T-helper 1 cell treated with Interleukin-12 subunit alpha and Interleukin-12 subunit beta and Interleukin-4 antibody, amounts not matched to agents 30 μg/mL and 1 μg/mL, for 36 hours (primary cell): ENCODE measurements at regions not wholly inside any gene's neighbourhood (a gene's known extent, or its start where the extent isn't known, plus 50 kb on each side); places are given as distances from the start of the nearest gene placed in this dataset.

Experiments used
- H3K27ac Mint-ChIP-seq: one replicate; pipeline ENCODE4 v1.8.0; 2021; ENCODE audit warnings: mild to moderate bottlenecking, mixed read lengths
- H3K27me3 Mint-ChIP-seq: one replicate; pipeline ENCODE4 v1.8.0; 2021; ENCODE audit warnings: low read depth, mixed read lengths
- H3K36me3 Mint-ChIP-seq: one replicate; pipeline ENCODE4 v1.8.0; 2021; ENCODE audit warnings: low read depth, mixed read lengths
- H3K4me1 Mint-ChIP-seq: one replicate; pipeline ENCODE4 v1.8.0; 2021; ENCODE audit warnings: low read depth, mixed read lengths
- H3K4me3 Mint-ChIP-seq: one replicate; pipeline ENCODE4 v1.8.0; 2021; ENCODE audit warnings: mild to moderate bottlenecking, moderate library complexity, mixed read lengths
- H3K9me3 Mint-ChIP-seq: one replicate; pipeline ENCODE4 v1.8.0; 2021; ENCODE audit warnings: mixed read lengths

DNA sequence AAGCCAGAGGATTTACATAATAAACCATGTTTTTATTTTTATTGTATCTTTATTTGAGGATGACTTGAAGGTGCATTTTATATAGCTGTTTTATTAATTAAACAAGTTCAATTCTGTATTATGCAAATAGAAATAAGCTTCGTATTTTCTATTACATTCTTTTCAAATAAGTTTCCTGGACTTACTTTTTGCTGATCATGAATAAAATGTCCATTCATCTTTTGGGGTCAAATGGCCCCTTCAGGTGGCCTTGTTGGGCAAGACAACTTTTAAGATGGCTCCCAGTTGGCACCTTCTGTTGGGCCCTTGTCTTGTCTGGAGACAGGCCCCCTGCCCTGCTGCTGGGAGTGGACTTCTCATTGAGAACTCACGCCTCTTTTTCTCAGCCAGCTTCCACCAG is 654.6 kb upstream of the NOX3 start:
- Mint-ChIP-seq H3K4me1 (no peaks in the 10 kb centered on the region), H3K27ac (no peak overlapping the region), H3K9me3 (no peaks in the 10 kb centered on the region), H3K27me3 (no peaks in the 10 kb centered on the region), H3K4me3 (no peak overlapping the region), H3K36me3 (no peaks in the 10 kb centered on the region)

DNA sequence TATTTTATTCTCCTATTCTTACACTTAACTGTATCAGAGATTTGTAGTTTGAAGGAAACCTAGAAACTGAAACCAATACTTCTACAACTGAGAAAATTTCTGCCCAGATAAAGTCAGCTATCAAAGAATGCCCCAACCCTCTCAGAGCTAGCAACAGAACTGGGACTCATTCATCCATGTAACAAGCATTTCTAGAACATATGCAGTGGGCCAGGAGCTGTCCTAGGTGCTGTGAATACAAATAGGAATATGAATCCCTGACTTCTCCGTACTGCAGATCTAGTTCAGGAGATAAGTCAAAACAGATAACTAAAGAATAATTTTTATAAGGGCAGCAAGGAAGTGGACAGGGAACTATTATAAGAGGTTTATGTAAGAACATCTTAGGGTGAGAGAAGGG is 654.1 kb upstream of the NOX3 start:
- H3K27me3 Mint-ChIP-seq = no peaks in the 10 kb centered on the region
- no peak overlapping the region for H3K4me3 Mint-ChIP-seq
- H3K27ac Mint-ChIP-seq = no peak overlapping the region
- H3K9me3 Mint-ChIP-seq = no peaks in the 10 kb centered on the region
- no peaks in the 10 kb centered on the region for H3K4me1 Mint-ChIP-seq
- no peaks in the 10 kb centered on the region for H3K36me3 Mint-ChIP-seq

GRCh38 chr6:156107624-156108101 is 652.0 kb upstream of the NOX3 start:
- Mint-ChIP-seq H3K27ac (no peak overlapping the region), H3K36me3 (no peaks in the 10 kb centered on the region), H3K4me3 (no peak overlapping the region), H3K27me3 (no peaks in the 10 kb centered on the region), H3K9me3 (no peaks in the 10 kb centered on the region), H3K4me1 (no peaks in the 10 kb centered on the region)

DNA sequence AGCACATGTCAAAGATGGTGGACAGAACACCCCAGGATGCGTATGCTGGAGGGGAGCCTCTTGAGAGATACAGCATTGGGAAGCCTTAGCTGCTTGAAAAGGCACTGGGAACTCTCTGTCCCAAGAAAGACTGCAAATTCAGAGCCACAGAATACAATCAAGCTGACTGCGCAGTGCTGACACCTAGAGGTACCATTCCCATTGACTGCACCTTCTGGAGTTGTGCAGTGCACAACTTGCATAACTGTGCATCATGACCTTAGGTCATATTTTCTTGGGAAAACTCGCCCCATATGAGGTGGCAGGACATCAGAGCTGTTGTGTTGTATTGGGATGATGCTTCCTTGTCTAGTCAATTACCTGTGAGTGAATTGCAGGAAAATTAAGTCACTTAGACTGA is 646.5 kb upstream of the NOX3 start:
- H3K4me1 Mint-ChIP-seq = no peaks in the 10 kb centered on the region
- H3K9me3 Mint-ChIP-seq = peaks cover 13% of the 10 kb centered on the region
- no peaks in the 10 kb centered on the region for H3K36me3 Mint-ChIP-seq
- no peak overlapping the region for H3K4me3 Mint-ChIP-seq
- no peaks in the 10 kb centered on the region for H3K27me3 Mint-ChIP-seq
- no peak overlapping the region for H3K27ac Mint-ChIP-seq

- H3K4me3 Mint-ChIP-seq = no peak overlapping the region
- H3K27ac Mint-ChIP-seq = no peak overlapping the region
- peaks cover 13% of the 10 kb centered on the region for H3K9me3 Mint-ChIP-seq
- no peaks in the 10 kb centered on the region for H3K4me1 Mint-ChIP-seq
- no peaks in the 10 kb centered on the region for H3K36me3 Mint-ChIP-seq
- no peaks in the 10 kb centered on the region for H3K27me3 Mint-ChIP-seq
Measured at GRCh38 chr6:156098839-156099238, 643.2 kb upstream of the NOX3 start.

GRCh38 chr6:156087487-156087886 is 631.8 kb upstream of the NOX3 start:
- Mint-ChIP-seq H3K4me1 (no peaks in the 10 kb centered on the region), H3K4me3 (no peak overlapping the region), H3K27me3 (no peaks in the 10 kb centered on the region), H3K9me3 (peaks cover 30% of the 10 kb centered on the region), H3K27ac (no peak overlapping the region), H3K36me3 (no peaks in the 10 kb centered on the region)

DNA sequence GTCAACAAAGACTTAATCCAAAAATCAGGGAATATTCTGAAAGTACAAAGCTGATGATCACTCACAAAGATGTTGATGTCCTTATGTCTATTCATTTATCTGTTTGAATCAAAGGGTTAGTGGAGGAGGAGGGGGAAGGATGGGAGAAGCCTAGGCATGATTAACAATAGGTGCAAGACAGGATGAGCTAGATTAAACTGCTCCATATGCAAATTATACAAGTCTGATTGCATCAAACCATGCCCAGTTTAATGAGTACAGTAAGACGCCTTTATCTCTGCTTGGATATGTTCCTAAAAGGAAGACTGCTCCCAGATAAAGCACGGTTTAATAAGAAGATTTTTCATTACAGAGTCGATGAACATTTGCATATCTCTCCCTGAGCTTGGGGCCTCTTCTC is 626.4 kb upstream of the NOX3 start:
- Mint-ChIP-seq H3K4me1 (no peaks in the 10 kb centered on the region), H3K27me3 (no peaks in the 10 kb centered on the region), H3K9me3 (peaks cover 3% of the 10 kb centered on the region), H3K27ac (no peak overlapping the region), H3K4me3 (no peak overlapping the region), H3K36me3 (no peaks in the 10 kb centered on the region)

GRCh38 chr6:156080371-156080770 is 624.7 kb upstream of the NOX3 start:
- Mint-ChIP-seq H3K36me3 (no peaks in the 10 kb centered on the region), H3K4me1 (no peaks in the 10 kb centered on the region), H3K27me3 (no peaks in the 10 kb centered on the region), H3K9me3 (no peaks in the 10 kb centered on the region), H3K4me3 (no peak overlapping the region), H3K27ac (no peak overlapping the region)

GRCh38 chr6:156068881-156069280 is 613.2 kb upstream of the NOX3 start:
- Mint-ChIP-seq H3K4me3 (no peak overlapping the region), H3K9me3 (no peaks in the 10 kb centered on the region), H3K36me3 (no peaks in the 10 kb centered on the region), H3K27ac (no peak overlapping the region), H3K27me3 (no peaks in the 10 kb centered on the region), H3K4me1 (no peaks in the 10 kb centered on the region)

- H3K4me1 Mint-ChIP-seq = no peaks in the 10 kb centered on the region
- H3K36me3 Mint-ChIP-seq = no peaks in the 10 kb centered on the region
- no peaks in the 10 kb centered on the region for H3K9me3 Mint-ChIP-seq
- H3K27ac Mint-ChIP-seq = no peak overlapping the region
- no peaks in the 10 kb centered on the region for H3K27me3 Mint-ChIP-seq
- no peak overlapping the region for H3K4me3 Mint-ChIP-seq
Measured at GRCh38 chr6:156065849-156066248, 610.2 kb upstream of the NOX3 start.

DNA sequence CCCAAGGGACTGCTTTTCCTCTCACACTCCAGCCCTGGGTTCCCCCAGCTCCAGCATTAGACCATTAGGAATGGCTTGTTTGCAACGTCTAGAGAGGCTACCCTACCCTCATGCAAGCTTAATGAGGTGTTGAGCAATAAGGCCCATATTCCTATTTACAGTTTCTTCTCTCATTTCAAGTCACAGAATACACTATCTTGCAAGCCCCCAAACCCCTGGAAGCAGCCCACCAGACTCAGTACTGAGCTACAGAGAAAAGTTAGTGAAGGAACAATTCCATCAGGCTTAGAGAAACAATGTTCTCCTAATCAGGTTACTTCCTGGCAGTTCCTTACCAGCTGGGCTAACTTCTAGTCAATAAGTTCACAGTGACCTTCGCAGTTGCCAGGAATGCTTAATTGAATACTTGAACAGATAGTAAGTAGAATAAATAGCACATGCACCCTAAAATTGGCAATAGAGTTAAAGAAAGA is 606.5 kb upstream of the NOX3 start:
- H3K27me3 Mint-ChIP-seq = no peaks in the 10 kb centered on the region
- H3K4me3 Mint-ChIP-seq = no peak overlapping the region
- H3K36me3 Mint-ChIP-seq = no peaks in the 10 kb centered on the region
- H3K9me3 Mint-ChIP-seq = peaks cover 7% of the 10 kb centered on the region
- no peaks in the 10 kb centered on the region for H3K4me1 Mint-ChIP-seq
- no peak overlapping the region for H3K27ac Mint-ChIP-seq

DNA sequence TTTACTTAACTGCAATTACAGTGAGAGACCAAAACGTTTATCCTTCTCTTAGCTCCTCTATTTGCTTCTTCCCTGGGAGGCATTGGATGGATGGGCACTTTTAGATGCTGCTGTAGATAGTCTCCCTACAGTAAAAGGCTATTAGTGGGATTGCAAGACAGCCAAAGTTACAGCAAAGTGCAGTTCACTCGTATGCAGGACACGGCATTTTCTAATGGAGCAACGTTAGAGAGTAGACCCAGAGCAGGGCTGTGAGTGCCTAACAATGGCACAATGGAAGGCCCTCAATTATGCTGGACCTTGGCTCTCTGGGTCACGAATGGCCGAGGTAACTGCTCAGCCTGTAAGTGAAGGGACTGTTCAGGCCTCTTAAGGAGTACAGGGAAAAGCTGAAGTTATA is 605.8 kb upstream of the NOX3 start:
- Mint-ChIP-seq H3K4me3 (no peak overlapping the region), H3K27me3 (no peaks in the 10 kb centered on the region), H3K4me1 (no peaks in the 10 kb centered on the region), H3K36me3 (no peaks in the 10 kb centered on the region), H3K9me3 (peaks cover 12% of the 10 kb centered on the region), H3K27ac (no peak overlapping the region)

- H3K27me3 Mint-ChIP-seq = no peaks in the 10 kb centered on the region
- no peaks in the 10 kb centered on the region for H3K36me3 Mint-ChIP-seq
- H3K9me3 Mint-ChIP-seq = peaks cover 12% of the 10 kb centered on the region
- no peak overlapping the region for H3K27ac Mint-ChIP-seq
- no peak overlapping the region for H3K4me3 Mint-ChIP-seq
- H3K4me1 Mint-ChIP-seq = no peaks in the 10 kb centered on the region
Measured at GRCh38 chr6:156060013-156060412, 604.4 kb upstream of the NOX3 start.

- Mint-ChIP-seq H3K9me3 (peaks cover 12% of the 10 kb centered on the region), H3K36me3 (no peaks in the 10 kb centered on the region), H3K27ac (no peak overlapping the region), H3K4me3 (no peak overlapping the region), H3K4me1 (no peaks in the 10 kb centered on the region), H3K27me3 (no peaks in the 10 kb centered on the region)
Measured at GRCh38 chr6:156058356-156058755, 602.7 kb upstream of the NOX3 start.

GRCh38 chr6:156057869-156058268 is 602.2 kb upstream of the NOX3 start:
- no peak overlapping the region for H3K27ac Mint-ChIP-seq
- H3K27me3 Mint-ChIP-seq = no peaks in the 10 kb centered on the region
- no peaks in the 10 kb centered on the region for H3K4me1 Mint-ChIP-seq
- H3K4me3 Mint-ChIP-seq = no peak overlapping the region
- H3K9me3 Mint-ChIP-seq = peaks cover 12% of the 10 kb centered on the region
- no peaks in the 10 kb centered on the region for H3K36me3 Mint-ChIP-seq

DNA sequence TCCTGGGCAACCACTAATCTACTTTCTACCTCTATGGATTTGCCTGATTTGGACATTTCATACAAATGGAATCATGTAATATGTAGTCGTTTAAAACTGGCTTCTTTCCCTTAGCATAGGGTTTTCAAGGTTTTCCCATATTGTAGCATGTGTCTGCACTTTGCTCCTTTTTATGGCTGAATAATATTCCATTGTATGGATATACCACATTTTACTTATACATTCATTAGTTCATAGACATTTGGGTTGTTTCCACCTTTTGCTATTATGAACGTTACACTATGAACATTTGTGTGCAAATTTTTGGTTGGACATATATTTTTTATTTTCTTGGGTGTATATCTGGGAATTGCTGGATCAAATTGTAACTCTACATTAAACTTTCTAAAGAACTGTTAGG is 600.4 kb upstream of the NOX3 start:
- H3K27me3 Mint-ChIP-seq = no peaks in the 10 kb centered on the region
- peaks cover 12% of the 10 kb centered on the region for H3K9me3 Mint-ChIP-seq
- no peaks in the 10 kb centered on the region for H3K36me3 Mint-ChIP-seq
- no peak overlapping the region for H3K4me3 Mint-ChIP-seq
- no peaks in the 10 kb centered on the region for H3K4me1 Mint-ChIP-seq
- no peak overlapping the region for H3K27ac Mint-ChIP-seq
